NCI-H1092 treated with DMSO at 0.1 percent for 48 hours (cell line): ENCODE measurements at regions not wholly inside any gene's neighbourhood (a gene's known extent, or its start where the extent isn't known, plus 50 kb on each side); places are given as distances from the start of the nearest gene placed in this dataset.
"Not testable (repeated sequence)": the region's sequence is repeated elsewhere in the genome, so short reads cannot be mapped to it uniquely, and the experiment has no call there.

ENCODE experiments used
- DNase-seq: peaks from one replicate; lab custom pipeline; 2025; lab: John Stamatoyannopoulos, UW

DNA sequence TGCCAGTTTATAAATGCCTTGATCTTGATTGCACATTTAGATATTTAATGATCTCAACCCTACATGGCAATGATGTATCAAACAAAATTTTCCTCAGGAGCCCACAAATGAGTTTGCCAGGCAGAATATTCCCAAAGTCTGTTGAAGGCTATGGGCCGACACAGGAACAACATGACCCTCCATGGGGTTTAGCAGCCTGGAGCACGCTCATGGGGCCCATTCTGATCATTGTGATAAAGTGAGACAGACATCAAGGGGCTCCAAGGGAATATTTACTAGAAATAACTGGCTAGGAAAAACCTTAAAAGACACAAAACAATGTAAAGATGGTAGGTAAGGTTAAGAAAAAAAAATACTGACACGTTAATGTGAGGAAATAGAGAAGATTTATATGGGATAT, 485.4 kb downstream of the PLCL1 start:
- DNase-seq: no peak

DNA sequence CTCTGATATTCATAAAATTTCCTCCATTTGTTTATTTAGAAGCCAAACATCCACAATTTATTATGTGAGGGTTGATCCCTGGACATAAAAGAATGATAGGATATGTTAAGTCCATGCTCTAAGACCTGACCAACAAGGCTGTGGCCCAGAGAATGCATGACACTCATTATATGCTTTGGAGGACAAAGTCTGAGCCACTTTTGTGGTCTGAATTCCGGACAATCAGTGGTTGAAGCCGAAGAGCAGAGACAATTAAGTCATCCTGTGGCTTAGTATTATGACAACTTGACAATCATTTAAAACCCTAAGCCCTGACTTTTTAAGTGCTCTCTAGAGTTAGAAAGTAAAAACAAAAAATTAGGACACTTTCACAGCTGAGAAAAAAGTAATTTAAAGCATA, 483.3 kb downstream of the PLCL1 start:
- no peak for DNase-seq

DNA sequence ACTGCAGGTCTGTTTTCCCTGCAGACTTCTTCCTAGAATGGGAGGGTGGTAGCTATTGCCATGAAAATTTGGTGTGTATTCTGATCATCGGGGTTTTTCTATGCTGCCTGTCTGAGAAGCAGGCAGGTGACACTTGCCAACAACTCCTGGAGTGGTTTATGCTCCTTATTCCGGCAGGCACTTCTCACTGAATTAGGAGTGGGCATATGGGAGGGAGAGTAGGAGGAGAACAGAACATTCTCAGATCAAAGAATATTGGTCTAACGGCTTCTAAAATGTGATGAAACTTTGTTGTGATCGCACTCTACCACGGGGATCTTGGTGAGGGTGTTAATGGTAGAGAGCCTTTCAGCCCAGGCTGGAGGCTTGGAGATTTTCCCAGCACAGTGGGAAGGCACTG, 480.8 kb downstream of the PLCL1 start:
- no peak for DNase-seq

DNA sequence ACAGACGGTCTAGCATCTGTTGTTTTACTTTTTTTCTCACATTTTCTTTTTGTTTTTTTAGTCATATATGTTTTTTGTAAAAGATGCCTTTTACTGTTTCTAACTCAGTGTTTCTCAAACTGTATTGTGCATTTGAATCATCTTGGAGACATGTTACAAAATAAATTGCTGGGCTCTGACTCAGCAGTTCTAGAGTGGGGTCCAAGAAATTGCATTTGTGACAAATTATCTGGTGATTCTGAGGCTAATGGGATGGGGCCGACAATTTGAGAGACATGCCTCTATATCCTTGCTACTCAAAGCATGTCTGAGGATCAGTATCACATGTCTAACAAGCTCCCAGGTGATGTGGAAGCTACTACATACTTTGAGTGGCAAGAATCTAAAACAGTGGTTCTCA, 478.8 kb downstream of the PLCL1 start:
- DNase-seq: no peak

DNA sequence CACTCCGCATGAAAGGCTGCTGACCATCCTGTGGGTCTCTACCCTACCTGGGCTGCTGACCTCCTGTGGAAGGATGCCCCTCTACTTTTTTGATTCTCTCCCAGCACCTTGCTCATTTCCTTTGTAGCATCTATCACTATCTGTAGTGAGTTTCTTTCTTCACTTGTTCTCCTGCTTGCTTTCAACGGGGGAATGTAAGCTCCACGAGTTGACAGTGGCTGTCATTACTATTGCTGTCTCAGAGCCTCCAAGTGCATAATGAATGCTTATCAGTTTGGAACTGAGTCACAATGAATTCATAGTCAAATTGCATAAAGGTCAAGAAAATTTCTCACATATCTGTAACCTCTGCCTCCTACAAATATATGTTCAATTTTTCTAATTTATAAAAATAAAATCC, 477.7 kb downstream of the PLCL1 start:
- DNase-seq: no peak

DNA sequence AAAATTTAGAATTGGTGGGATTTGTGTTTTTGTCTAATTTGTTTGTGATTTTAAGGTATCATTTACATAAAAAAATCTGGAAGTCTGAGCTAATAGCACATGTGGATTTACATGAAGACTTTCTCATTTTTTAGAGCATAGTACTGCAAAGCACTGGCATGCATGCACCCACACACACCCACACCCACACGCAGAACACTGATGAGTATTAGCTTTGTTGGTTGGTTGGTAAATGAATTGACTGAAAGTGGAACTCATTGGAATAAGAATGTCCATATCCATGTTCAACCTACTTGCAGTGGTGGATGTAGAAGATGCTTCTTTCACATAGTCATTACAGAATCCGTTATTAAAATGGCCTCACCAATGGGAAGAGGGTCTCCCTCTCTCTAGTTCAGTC, 475.8 kb downstream of the PLCL1 start:
- DNase-seq: no peak

DNA sequence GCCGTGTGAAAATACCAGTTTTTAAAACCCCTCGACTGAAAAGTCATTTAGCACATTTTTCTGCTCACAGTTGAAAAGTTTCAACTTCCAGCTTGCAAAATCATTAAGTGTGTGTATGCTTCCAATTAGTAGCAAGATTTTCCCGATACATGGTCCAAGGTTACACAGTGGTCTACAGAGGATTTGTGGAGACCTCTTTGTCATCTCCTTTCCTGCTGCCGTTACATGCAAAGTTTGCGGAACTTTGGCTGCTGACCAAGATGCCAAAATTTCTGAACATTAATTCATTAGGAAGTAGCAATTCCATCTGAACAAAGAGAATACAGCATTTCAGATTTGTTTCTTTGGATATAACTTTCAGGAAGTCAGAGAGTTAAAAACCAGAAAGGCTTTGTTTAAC, 474.6 kb downstream of the PLCL1 start:
- no peak for DNase-seq

DNA sequence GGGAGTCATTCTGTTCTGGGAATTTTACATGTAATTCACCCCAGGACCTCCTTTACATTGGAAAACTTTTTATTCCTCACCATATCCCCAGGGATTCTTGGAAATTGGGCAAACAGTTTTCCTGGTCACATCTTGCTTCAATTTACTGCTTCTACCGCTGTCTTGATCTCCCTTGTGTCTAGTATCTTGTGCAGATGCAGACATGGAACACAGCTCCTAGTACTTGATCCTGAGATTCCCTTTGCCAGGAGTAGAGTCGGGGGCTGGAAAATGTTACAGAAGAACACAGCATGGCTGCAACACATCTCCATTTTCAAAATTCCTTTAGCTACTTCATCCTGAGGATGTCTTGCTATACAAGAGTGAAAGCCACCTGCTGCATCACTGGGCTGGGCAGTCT, 472.8 kb downstream of the PLCL1 start:
- no peak for DNase-seq

DNA sequence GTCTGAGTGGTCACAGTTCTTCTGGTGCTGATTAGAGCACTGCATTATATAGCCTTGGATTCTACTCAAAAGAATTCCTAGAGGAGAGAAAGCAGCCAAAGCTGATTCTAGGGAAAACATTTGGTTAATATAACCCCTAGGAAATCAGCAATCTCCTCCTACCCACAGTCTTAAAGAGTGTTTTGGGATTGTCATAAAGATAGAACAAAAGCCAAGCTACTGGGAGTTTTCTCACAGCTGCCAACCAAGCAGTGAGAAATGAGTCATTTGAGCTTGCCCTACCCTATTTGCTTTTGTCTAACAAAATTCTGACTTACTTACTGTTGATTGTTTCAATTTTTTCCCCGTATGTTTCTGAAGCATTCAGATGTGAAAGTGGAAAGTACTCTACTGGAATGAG, 469.3 kb downstream of the PLCL1 start:
- no peak for DNase-seq

DNA sequence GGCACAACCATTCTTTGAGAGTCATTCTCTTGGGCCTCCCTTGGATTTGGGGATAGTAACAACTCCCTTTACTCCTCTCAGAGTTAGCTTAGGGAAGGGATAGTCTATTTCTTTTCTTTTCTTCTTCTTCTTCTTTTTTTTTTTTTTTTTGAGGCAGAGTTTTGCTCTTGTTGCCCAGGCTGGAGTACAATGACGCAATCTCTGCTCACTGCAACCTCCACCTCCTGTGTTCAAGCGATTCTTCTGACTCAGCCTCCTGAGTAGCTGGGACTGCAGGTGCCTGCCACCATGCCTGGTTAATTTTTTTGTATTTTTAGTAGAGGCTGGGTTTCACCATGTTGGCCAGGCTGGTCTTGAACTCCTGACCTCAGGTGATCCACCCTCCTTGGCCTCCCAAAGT, 465.8 kb downstream of the PLCL1 start:
- DNase-seq: not testable (repeated sequence)

DNA sequence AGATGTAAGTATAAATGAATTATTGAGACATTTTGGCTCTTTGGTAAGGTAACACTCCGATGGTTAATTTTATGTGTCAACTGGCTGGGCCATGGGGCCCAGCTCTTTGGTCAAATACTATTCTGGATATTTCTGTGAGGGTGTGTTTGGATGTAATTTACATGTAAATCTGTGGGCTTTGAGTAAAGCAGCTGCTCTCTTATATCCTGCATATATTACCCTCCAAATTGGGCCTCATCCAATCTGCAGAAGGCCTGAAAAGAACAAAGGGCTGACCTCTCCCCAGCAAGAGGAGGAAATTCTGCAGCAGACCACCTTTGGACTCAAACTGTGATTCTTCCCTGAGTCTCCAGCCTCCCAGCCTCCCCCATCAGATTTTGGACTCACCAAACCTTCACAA, 464.1 kb downstream of the PLCL1 start:
- DNase-seq: no peak

DNA sequence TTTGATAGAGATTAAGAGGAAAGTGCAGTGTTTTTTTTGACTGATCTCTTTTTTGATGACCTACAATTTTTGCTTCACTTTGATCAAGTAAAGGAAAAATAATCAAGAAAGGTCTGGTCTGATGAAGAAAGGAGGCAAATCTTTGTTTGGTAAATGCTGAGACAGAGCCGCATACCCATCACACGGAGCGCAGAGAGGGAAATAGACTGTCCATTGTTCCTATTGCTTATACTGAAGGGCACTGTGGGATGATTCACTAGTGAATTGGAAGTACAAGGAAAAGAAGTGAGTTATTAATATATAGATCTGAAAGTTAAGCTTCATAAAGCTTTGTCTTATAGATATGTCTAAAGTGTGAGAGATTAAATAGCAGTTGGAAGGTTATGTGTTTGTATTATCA, 455.1 kb downstream of the PLCL1 start:
- DNase-seq: no peak

DNA sequence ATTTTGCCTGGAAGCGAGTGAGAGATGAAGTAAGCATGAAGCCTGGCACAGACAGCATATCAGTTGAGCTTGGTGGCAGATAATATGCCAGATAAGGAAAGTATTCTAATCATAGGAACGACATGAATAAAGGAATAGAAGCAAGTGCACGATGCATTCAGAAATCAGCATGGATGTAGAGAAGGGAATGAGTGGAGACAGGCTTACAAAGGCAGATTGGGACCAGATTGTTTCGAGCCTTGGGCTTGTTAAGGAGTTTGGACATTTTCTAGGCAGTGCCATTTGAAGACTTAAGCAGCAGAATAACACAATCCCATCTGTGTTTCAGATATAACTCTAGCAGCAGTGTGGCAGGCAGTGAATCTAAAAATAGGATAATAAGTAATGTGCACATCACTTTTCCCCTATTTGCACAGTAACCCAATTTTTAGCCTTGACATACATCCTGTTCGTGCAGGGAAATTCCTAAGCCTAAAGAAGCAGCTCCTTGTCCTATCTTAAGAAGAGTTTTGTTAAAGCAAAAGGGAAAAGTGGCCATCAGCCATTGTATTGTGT, 450.2 kb downstream of the PLCL1 start:
- no peak for DNase-seq

DNA sequence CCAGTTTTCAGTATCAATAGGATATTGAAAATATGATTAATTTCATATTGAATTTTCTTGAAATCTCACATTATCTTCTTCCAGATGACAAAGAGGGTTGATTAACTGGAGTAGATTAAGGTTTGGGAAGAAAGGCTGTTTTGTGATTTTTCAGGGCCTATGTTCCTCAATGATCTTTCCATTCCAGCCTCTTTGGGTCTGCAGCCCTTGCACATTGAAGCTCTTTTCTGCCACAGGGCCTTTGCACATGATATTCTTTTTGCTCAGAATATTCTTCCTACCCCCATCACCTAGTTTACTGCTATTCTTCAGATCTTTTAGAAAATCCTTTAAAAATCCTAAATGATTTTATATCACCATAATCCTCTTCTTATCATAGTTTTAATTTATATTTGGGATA, 449.6 kb downstream of the PLCL1 start:
- no peak for DNase-seq

DNA sequence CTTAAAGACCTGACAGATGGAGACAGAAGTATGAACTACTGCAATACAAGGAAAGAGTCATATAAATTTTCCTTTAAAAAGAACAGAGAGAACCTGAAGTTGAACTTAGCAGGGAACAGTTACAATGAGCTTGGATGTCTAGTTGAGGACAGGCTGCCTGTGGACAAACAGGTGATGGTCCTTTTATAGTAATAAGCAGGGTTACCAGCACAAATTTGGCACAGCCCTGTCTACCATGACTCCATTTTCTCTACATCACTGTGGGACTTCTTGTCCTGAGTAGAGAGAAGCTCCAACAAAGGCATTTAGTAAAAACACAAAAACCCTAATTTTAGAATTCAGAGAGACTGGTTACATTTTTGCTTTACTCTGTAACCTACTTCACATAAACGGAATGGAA, 448.1 kb downstream of the PLCL1 start:
- DNase-seq: no peak

DNA sequence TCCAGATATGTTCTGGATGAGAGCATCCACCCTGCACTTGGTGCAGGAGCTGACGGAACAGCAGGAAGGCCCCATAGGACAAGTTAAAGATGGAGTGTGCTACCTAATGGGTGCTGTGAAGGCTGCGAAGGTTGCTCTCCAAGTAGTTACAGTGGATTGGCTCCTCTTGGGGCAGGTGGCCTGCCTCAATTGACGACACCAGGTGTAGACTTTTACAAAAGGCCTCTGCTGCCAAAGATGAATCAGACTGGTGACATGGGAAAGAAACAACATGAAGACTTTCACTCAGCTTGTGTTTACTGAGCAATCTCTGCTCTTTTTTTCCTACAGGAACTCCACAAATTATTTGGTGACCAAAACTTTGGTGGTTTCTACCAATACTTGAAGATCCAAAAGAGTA, 437.7 kb downstream of the PLCL1 start:
- DNase-seq: no peak

DNA sequence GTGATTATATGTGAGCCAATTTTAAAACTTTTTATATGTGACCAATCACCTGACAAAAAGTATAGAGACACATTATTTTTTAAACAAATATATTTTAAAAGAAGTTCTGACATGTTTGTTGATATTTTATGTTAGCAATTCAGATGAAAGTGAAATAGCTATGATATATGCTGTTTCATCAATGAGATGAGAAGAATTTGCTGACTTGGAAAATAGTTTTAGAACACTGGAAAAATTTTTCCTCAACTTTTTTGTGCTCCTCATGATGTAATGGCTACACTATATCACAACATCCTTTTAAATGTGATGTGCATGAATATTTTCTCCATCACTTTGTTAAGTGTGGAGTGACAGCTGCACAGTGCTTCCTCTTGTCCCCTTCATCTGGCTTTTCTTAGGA, 434.0 kb downstream of the PLCL1 start:
- no peak for DNase-seq

DNA sequence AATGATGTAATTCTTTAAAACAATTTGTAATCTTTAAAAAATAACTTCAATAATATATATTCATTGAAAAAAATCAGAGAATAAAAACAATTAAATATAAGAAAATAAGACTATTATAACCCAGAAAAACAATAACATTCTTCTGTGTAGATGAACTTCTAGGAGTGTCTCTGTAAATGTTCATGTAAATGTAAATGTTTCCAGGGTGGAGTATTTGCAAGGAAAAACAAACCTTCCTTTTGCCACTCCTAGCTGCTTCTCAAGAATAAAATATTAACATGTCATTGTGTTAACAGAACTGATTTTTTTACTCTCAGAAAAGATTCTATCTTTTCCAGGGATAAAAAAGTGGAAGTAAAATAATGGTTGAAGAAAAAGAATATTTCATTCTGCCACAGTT, 431.9 kb downstream of the PLCL1 start:
- DNase-seq: no peak

DNA sequence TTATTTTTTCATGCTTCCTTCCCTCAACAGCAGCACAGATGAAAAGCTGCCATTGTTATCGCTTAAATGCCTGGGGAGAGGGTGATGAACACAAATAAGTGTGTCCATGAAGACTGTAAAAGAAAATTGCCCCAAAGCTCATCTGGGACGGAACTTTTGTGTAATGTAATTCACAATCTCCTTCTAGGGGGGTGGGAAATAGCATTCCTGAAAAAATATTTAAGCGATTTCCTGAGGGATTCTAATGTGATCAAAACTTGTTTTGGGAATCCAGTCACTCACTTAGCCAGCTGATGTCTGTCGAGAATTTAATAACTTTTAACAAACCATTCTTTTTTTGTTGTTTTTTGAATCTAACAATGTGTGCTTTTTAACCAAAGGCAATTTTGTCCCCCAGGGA, 427.9 kb downstream of the PLCL1 start:
- no peak for DNase-seq

DNA sequence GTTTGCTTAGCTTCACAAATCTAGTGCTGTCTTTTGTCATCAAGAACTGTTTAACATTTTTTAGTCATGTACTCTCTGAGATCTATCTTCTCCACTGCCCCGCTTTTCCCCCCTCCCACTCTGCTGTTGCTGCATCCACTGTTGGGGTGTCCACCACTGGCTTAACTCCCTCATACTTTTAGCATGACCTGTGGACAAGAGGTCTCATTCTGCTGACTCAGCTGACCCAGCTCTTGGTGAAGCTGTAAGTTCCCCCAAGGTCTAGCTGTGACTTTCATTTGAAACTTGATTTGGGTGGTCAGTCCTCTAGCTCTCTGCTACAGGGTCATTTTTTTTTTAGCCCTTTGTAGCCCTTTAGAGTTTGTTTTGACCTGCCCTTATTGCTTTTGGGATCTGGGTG, 427.2 kb downstream of the PLCL1 start:
- no peak for DNase-seq

DNA sequence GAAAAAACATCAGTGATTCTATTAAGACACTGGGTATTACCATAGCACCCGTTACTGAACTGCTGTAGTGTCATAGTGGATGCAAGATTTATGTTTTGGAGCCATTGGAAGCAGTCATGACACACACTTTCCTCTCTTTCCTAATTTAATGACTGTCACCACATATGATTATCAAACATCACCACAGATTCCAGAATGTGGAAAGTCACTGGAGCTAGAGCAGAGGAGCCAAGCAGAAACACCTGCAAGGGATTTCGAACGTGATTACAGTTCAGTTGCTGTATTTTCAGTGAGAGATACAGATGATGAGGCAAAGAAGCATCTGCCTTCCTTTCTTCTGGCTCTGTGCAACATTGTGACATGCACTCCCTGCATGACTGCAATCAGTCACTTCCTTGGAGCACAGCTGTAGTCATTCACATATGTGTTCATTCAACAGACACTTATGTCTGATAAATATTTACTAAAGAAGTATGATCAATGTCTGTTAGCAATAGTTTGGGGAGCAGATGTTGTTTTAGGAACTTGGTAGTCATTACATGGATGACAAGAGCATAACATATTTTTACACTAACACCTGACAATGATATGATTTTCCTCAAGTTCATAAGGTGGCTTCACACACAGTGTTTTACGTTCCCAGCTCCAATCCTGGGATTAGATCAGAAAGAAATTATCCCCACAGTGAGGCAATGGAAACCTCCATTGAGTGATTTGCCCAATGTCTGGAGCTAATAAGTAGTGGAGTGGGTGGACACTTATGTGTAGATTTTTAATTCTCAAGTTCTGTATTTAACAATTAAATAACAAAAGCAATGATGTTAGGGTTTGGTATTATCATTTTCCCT, 416.6 kb downstream of the PLCL1 start:
- DNase-seq: no peak

DNA sequence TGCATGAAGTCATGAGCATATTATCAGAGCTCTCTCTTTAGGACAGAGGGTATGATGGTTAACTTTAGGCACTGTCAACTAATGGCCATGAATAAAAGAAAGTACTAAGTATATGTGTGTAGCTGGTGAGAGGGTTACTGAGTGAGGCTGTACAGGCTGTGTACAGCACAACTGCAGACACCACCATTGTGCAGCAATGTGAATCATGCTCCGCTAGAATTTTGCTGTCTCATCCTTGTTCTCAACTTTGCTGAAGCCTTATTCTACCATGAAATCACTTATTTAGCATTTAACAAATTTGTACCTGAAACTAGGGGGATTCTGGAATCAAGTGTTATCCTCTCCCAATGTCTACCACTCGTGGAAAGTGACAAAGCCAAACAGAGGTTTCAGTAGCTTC, 414.9 kb downstream of the PLCL1 start:
- no peak for DNase-seq

DNA sequence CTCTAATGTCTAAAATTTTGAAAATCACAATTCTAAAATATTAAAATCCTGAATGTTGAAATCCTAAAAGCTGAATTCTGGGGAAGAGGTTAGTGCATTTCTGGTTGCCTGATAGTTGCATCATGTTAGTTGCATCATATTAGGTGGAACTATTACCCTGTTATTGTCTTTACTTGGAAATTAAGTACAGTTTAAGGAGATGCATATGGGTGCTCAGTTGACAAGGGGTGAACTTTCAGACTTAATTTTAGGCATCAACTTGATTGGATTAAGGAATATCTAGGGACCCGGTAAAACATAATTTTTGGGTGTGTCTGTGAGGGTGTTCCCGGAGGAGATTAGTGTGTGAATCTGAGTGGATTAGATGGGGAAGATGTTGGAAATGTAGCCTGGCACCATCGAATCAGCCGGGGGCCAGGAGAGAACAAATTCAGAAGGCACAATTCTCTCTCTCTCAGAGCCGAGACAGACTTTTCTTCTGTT, 409.8 kb downstream of the PLCL1 start:
- DNase-seq: no peak

DNA sequence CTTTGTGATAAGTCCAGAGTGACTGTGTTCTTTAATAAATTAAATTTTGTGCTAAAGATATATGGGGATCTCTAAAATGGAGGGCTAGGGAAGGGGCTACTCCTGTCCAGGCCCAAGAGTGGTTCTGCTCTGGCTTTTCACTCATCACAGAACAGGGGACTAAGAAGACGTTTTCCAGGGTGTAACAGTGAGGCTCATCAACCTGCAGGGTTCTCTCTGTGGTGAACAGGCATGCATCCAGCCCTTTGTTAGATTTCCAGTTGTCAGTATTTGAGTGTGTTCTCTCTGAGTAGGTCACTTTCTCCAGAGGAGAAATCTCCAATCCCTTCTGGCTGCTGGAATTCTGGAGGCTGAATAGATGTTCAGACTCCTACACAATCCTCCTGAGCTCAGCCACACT, 408.9 kb downstream of the PLCL1 start:
- DNase-seq: no peak
